ENCODE measurements at regions not wholly inside any gene's neighbourhood (a gene's known extent, or its start where the extent isn't known, plus 50 kb on each side); places are given as distances from the start of the nearest gene placed in this dataset.

DNA sequence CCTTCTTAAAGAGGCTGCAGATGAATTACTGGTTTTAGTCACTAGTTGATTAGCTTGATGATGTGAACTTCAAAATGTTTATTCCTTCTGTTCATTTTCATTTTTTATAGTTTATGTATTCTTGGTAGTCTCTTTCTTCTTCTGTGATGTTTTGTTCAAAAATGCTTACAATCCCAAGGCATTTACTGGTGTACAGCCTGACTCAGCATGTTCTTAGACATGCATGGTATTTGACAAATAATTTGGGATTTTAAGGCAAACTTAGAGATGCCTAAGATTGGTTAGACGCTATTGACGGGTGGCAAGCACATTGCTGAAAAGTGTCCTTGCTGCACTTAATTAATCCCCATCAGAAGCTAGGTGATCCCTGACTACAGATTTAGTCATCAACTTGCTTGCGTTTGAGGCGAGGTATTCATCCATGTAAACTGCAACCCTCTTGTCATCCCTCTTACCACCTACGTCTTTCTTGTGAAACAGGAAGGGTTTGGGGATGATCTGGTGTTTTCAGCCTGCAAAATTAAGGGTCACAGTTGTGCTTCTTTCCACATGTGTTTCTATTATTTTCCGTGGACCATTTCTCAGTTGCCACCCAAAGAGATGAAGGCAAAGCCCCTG lies 331.8 kb downstream of the DKK2 start:
- Histone ChIP-seq H3K9ac (no peak overlapping the region), H3K79me2 (no peaks in the 10 kb centered on the region), H3K27ac (no peak overlapping the region), H3K4me2 (ENCODE audit: low read length) (no peak overlapping the region), H3K36me3 (ENCODE audit: control insufficient read depth, insufficient read depth, low read length) (no peaks in the 10 kb centered on the region), H3K4me1 (no peaks in the 10 kb centered on the region), H3K4me3 (ENCODE audit: low read depth, low read length) (no peak overlapping the region), H3K27me3 (ENCODE audit: control insufficient read depth, insufficient read depth, low read length) (no peaks in the 10 kb centered on the region), H3K9me3 (ENCODE audit: control insufficient read depth, low read length) (no peaks in the 10 kb centered on the region), H2AFZ (no peak overlapping the region)
- TF ChIP-seq, protein P1, sequence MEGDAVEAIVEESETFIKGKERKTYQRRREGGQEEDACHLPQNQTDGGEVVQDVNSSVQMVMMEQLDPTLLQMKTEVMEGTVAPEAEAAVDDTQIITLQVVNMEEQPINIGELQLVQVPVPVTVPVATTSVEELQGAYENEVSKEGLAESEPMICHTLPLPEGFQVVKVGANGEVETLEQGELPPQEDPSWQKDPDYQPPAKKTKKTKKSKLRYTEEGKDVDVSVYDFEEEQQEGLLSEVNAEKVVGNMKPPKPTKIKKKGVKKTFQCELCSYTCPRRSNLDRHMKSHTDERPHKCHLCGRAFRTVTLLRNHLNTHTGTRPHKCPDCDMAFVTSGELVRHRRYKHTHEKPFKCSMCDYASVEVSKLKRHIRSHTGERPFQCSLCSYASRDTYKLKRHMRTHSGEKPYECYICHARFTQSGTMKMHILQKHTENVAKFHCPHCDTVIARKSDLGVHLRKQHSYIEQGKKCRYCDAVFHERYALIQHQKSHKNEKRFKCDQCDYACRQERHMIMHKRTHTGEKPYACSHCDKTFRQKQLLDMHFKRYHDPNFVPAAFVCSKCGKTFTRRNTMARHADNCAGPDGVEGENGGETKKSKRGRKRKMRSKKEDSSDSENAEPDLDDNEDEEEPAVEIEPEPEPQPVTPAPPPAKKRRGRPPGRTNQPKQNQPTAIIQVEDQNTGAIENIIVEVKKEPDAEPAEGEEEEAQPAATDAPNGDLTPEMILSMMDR (IDR thresholded peaks at IDR 0.05) = no peak

DNA sequence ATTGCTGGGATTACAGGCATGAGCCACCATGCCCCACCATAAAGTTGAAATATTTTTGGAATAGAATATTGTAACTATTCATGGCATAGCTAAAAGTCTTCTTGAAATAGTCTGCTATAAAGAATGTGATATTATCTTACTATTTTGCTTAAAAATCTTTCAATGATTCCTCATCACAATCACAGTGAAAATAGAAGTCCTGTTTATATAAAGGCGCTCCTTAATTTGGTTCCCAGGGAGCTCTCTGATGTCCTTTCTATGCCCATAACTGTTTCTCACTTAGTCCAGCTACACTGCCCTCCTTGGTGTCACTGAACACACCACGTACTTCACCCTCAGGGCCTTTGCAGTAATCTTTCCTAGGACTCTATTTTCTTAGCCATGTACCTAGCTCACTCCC lies 331.7 kb upstream of the GIMD1 start:
- no peaks in the 10 kb centered on the region for H3K79me2 ChIP-seq
- no peaks in the 10 kb centered on the region for H3K36me3 ChIP-seq (ENCODE audit: control insufficient read depth, insufficient read depth, low read length)
- no peak overlapping the region for H3K9ac ChIP-seq
- H3K4me2 ChIP-seq (ENCODE audit: low read length) = no peak overlapping the region
- H2AFZ ChIP-seq = no peak overlapping the region
- H3K27ac ChIP-seq = no peak overlapping the region
- no peaks in the 10 kb centered on the region for H3K27me3 ChIP-seq (ENCODE audit: control insufficient read depth, insufficient read depth, low read length)
- TF ChIP-seq, protein P1 (IDR thresholded peaks at IDR 0.05) = no peak
- H3K4me1 ChIP-seq = no peaks in the 10 kb centered on the region
- H3K9me3 ChIP-seq (ENCODE audit: control insufficient read depth, low read length) = no peaks in the 10 kb centered on the region
- no peak overlapping the region for H3K4me3 ChIP-seq (ENCODE audit: low read depth, low read length)

DNA sequence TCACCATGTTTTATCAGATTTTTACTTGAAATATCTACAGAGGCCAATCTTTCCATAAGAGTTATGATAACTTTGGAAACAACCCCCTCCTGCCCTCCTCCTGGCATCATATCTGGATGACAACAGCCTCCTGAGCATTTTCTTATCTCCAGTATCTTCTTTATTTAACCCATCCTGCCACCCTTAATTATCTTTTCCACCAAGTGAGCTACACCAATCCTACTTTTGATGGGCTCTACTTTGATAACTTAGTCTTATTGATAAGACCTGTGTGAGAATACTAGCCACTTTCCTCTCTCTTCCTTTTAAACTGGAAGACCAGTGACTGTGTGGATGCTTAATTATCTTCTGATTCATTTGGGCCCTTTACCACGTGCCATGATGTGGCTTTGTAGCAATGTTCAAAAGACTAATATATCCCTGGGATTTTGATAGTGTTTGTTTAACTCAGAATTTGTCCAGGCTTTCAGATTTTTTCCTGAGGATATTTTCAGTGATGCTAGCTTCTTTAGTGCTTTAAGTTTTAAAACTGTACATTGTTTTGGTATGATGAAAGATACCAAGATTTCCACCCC lies 330.1 kb upstream of the GIMD1 start:
- no peak overlapping the region for H3K9ac ChIP-seq
- no peaks in the 10 kb centered on the region for H3K4me1 ChIP-seq
- H3K79me2 ChIP-seq = no peaks in the 10 kb centered on the region
- no peak overlapping the region for H3K4me3 ChIP-seq (ENCODE audit: low read depth, low read length)
- TF ChIP-seq, protein P1 (IDR thresholded peaks at IDR 0.05) = no peak
- H3K36me3 ChIP-seq (ENCODE audit: control insufficient read depth, insufficient read depth, low read length) = no peaks in the 10 kb centered on the region
- no peak overlapping the region for H3K27ac ChIP-seq
- H2AFZ ChIP-seq = no peak overlapping the region
- H3K27me3 ChIP-seq (ENCODE audit: control insufficient read depth, insufficient read depth, low read length) = no peaks in the 10 kb centered on the region
- no peak overlapping the region for H3K4me2 ChIP-seq (ENCODE audit: low read length)
- H3K9me3 ChIP-seq (ENCODE audit: control insufficient read depth, low read length) = no peaks in the 10 kb centered on the region

DNA sequence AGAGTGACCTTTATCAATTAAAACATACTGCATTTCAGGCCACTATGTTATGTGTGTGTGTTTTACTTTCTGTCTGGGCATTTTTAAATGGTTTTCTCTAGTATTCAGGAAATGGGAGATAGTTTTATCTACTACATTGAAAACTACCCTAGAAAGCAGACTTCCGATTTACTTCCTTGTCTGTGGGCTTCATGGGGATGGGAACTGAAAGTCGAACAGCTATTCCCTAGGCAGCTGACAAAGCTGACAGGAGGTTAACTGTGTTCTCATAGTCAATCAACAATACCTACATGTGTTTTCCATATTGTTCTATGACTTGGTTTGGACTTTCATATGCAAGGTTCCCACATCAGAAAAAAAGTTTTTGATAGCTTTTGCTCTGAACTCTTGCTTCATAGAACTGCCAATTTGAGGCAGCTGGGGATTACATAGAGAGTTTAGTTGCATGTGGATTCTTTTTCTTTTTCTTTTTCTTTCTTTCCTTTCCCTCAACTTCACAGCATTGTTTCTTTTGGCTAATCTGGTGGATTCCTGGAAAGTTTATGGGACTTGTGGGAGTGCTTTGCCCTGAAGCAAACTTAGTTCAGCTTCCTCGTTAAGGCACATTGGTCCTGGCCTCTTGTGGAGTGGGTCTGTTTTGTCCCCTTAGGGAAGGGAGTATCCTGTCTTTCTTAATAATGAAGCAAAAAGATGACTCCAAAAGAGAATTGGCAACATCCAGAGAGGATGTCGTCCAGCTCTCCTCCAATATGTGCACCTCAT lies 327.1 kb upstream of the GIMD1 start:
- TF ChIP-seq, protein P1 (IDR thresholded peaks at IDR 0.05) = no peak
- Histone ChIP-seq H3K4me1 (no peaks in the 10 kb centered on the region), H3K9ac (no peak overlapping the region), H3K27ac (no peak overlapping the region), H2AFZ (no peak overlapping the region), H3K9me3 (ENCODE audit: control insufficient read depth, low read length) (no peaks in the 10 kb centered on the region), H3K4me3 (ENCODE audit: low read depth, low read length) (no peak overlapping the region), H3K36me3 (ENCODE audit: control insufficient read depth, insufficient read depth, low read length) (no peaks in the 10 kb centered on the region), H3K4me2 (ENCODE audit: low read length) (no peak overlapping the region), H3K79me2 (no peaks in the 10 kb centered on the region), H3K27me3 (ENCODE audit: control insufficient read depth, insufficient read depth, low read length) (no peaks in the 10 kb centered on the region)

All from parathyroid adenoma (tissue), 2 donors.